ENCODE measurements at regions not wholly inside any gene's neighbourhood (a gene's known extent, or its start where the extent isn't known, plus 50 kb on each side); places are given as distances from the start of the nearest gene placed in this dataset.

GRCh38 chr2:129379411-129379810, 600.1 kb upstream of the RAB6C start:
- H3K9me3 ChIP-seq (ENCODE audit: low read depth), result peaks cover 7% of the 10 kb centered on the region
- no peaks in the 10 kb centered on the region for H3K4me1 ChIP-seq
- DNase-seq (ENCODE audit: low spot score), result no peak
- no peak overlapping the region for H3K9ac ChIP-seq
- H3K4me3 ChIP-seq, result no peak overlapping the region
- H3K36me3 Mint-ChIP-seq, result no peaks in the 10 kb centered on the region
- H3K36me3 ChIP-seq, result no peaks in the 10 kb centered on the region
- no peak overlapping the region for H2AFZ ChIP-seq (replicated peaks)
- no peak for TF ChIP-seq EZH2 (IDR thresholded peaks at IDR 0.05)
- TF ChIP-seq EZH2phosphoT487 (IDR thresholded peaks at IDR 0.05), result no peak
- TF ChIP-seq CTCF (IDR thresholded peaks at IDR 0.05), result no peak
- no peaks in the 10 kb centered on the region for H3K27me3 ChIP-seq
- no peak overlapping the region for H3K27ac Mint-ChIP-seq
- H4K20me1 ChIP-seq (ENCODE audit: low read depth), result no peaks in the 10 kb centered on the region
- H3K4me2 ChIP-seq, result no peak overlapping the region
- peaks cover 3% of the 10 kb centered on the region for H3K4me1 Mint-ChIP-seq
- no peaks in the 10 kb centered on the region for H3F3A ChIP-seq (ENCODE audit: low read depth)
- H3K4me3 Mint-ChIP-seq, result no peak overlapping the region
- H3K79me2 ChIP-seq (ENCODE audit: low read depth), result no peaks in the 10 kb centered on the region
- peaks cover 2% of the 10 kb centered on the region for H3K27me3 Mint-ChIP-seq (ENCODE audit: insufficient read depth, low read depth)
- H3K9me3 Mint-ChIP-seq, result peaks cover 10% of the 10 kb centered on the region
- no peak overlapping the region for H3K27ac ChIP-seq

- TF ChIP-seq CTCF (IDR thresholded peaks at IDR 0.05) (no peak), EZH2phosphoT487 (IDR thresholded peaks at IDR 0.05) (no peak), EZH2 (IDR thresholded peaks at IDR 0.05) (no peak)
Observed at GRCh38 chr2:129381789-129382188, 597.7 kb upstream of the RAB6C start.

GRCh38 chr2:129388870-129389269, 590.6 kb upstream of the RAB6C start:
- Mint-ChIP-seq H3K4me3 (no peak overlapping the region), H3K36me3 (no peaks in the 10 kb centered on the region), H3K27ac (no peak overlapping the region), H3K4me1 (no peaks in the 10 kb centered on the region), H3K9me3 (peaks cover 3% of the 10 kb centered on the region), H3K27me3 (ENCODE audit: insufficient read depth, low read depth) (no peaks in the 10 kb centered on the region)
- Histone ChIP-seq H4K20me1 (ENCODE audit: low read depth) (no peaks in the 10 kb centered on the region), H2AFZ (replicated peaks) (no peak overlapping the region), H3K79me2 (ENCODE audit: low read depth) (no peaks in the 10 kb centered on the region), H3K4me2 (no peak overlapping the region), H3K9me3 (ENCODE audit: low read depth) (no peaks in the 10 kb centered on the region), H3K27ac (no peak overlapping the region), H3K4me1 (no peaks in the 10 kb centered on the region), H3K27me3 (no peaks in the 10 kb centered on the region), H3K4me3 (no peak overlapping the region), H3K36me3 (no peaks in the 10 kb centered on the region), H3F3A (ENCODE audit: low read depth) (no peaks in the 10 kb centered on the region), H3K9ac (no peak overlapping the region)
- DNase-seq (ENCODE audit: low spot score), result no peak
- TF ChIP-seq EZH2phosphoT487 (IDR thresholded peaks at IDR 0.05) (no peak), CTCF (IDR thresholded peaks at IDR 0.05) (no peak), EZH2 (IDR thresholded peaks at IDR 0.05) (no peak)

More at GRCh38 chr2:129381789-129382188, 597.7 kb upstream of the RAB6C start:
- Histone ChIP-seq H3K4me2 (no peak overlapping the region), H3K27ac (no peak overlapping the region), H3K4me1 (no peaks in the 10 kb centered on the region), H3K27me3 (no peaks in the 10 kb centered on the region), H3K79me2 (ENCODE audit: low read depth) (no peaks in the 10 kb centered on the region), H3K4me3 (no peak overlapping the region), H2AFZ (replicated peaks) (no peak overlapping the region), H3K36me3 (no peaks in the 10 kb centered on the region), H3F3A (ENCODE audit: low read depth) (no peaks in the 10 kb centered on the region), H4K20me1 (ENCODE audit: low read depth) (no peaks in the 10 kb centered on the region), H3K9ac (no peak overlapping the region), H3K9me3 (ENCODE audit: low read depth) (peaks cover 7% of the 10 kb centered on the region)
- Mint-ChIP-seq H3K9me3 (peaks cover 10% of the 10 kb centered on the region), H3K4me3 (no peak overlapping the region), H3K27me3 (ENCODE audit: insufficient read depth, low read depth) (peaks cover 2% of the 10 kb centered on the region), H3K27ac (no peak overlapping the region), H3K36me3 (no peaks in the 10 kb centered on the region), H3K4me1 (no peaks in the 10 kb centered on the region)
- DNase-seq (ENCODE audit: low spot score), result no peak

Measured in neural progenitor cell (in vitro differentiated cells).